HG02870 (cell line): ENCODE measurements at regions not wholly inside any gene's neighbourhood (a gene's known extent, or its start where the extent isn't known, plus 50 kb on each side); places are given as distances from the start of the nearest gene placed in this dataset.
A peak's percentile ranks its signal among the peaks of the same experiment; 100 is the strongest.

Source experiments
- ATAC-seq: cut with Tn5 transposase; IDR thresholded peaks from one replicate; pipeline ENCODE4 v1.9.1; 2021; ENCODE audit warnings: mild to moderate bottlenecking, moderate library complexity; ENCODE audit not compliant: unreplicated experiment

DNA sequence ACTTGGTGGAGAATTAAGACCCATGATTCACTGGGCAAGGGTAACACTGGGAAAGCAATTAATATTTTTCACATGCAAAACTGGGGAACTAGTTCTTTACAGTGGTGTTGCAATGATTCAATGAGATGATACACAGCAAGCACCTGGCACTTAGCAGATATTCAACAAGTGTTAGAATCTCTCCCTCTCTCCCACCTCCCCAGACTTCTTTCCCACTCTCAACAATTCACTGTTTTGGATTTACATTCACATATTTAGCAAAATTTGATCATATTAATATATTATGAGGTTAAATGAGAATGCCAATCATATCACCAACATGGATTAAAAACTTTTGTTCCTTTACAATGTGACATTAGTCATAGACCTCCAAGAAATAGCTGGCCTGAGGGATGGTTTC, 223.1 kb upstream of the GRIP1 start:
- no peak for ATAC-seq

DNA sequence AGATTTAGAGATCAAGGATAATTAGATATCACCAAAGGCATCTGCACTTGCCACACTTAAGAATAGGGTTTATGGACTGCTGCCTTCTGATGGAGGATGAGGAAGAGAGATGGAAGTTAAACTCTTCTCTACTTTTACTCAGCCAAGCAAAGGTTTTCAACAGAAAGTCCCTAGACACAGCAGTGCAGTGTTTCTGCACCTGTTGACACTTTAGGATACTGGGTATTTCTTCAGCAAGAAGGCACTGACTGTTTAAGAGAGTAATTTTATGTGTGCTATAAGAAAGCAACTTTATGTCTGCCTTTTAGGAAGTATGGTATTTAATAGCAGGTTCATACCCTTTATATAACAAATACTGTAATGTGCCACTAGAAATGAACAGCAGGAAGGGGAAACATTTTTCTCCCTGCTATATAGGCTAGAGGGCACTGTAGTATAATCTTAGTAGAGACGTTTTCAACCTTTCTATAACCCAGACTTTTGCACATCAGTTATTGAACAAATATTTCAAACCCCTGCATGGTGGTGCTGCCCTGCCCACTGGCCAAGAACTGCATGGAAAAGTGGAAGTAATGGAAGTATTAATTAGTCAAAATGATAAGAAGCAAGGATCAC, 225.0 kb upstream of the GRIP1 start:
- no peak for ATAC-seq

DNA sequence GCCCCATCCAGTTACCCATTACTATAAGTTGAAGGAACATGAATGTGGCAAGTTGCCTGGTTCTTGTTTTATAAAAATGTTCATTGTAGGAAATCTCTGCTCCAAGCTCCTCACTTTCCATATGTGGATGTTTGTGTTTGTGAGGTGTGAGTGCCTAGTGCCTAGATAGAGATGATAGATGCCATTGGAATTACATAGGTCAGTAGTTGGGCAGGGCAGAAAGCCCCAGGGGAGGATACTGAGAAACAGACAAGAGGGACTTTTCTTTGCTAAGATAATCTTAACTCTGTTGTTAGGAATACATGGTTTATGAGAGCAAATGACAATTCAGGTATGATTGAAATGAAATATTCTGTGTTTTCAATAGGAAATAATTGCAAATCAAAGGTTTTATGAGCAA, 226.3 kb upstream of the GRIP1 start:
- ATAC-seq: no peak

DNA sequence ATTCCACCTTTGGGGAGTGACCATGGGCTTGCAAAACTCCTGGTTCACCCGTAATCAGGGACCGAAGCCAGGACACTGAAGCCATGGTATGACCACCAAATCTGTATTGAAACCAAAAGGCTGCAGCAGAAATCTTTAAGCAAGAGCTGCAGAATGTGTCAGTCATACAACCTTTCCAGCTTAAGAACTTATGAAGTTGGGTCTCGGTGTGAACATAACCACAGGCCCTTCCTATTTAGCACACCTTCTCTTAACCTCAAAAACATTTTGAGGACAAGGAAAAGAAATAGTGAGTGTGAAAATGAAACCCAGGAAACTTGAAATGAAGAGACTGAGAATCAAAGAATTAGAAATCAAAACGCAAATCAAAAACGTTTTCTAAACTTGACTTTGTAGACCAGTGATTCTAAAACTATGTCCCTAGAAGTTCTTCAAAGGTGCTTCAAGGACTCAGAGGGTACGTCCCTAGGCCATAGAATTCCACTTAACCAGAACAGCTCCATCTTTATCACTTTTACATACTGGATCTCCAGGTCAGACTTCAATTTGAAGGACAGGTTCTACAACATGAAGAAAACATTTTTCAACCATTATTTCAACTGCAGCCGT, 231.6 kb upstream of the GRIP1 start:
- no peak for ATAC-seq

DNA sequence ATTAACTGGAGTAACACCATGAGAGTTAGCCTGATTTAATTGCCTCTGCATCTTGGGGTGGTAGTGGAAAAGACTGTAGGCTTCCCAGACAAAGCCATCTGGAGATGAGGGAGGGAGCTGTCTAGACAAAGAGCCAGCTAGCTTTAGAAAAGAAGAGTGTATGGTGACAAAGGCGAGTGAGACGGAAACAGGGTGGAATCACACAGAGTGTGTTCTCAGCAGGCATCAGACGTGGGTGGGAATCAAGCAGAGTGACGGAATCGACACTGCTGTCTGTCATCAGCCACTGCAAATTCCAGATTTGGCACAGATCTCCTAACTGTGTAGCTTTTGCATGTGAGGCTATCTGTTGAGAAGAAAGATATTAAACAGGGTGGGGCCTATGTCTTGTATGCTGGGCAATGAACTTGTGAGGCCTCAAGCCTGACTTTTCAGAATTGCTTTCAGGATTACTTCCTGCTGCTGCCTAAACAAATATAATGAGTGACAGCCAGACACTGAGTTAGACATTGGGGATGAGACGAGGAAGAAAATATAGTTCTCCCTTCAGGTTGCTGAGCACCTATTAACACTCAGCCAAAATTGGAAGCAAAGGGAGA, 236.5 kb upstream of the GRIP1 start:
- ATAC-seq: no peak

DNA sequence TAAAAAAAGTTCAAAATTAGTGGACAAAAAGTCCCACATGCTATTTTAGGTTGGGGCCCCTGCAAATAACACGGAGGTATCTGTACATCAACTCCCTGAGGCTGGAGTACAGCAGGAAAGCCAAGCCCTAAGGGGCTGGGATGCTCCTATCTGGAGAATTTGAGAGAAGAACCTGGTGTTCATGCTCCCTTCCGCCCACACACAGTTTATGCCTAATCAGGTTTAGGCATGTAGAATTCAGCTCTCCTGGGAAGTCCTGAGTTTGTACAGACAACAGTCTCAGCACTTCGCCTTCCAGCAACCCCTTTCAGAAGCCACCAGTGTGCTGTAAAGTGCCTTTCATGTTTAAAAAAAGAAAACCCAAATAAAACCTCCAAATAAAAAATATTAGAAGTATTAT, 237.3 kb upstream of the GRIP1 start:
- ATAC-seq: no peak

DNA sequence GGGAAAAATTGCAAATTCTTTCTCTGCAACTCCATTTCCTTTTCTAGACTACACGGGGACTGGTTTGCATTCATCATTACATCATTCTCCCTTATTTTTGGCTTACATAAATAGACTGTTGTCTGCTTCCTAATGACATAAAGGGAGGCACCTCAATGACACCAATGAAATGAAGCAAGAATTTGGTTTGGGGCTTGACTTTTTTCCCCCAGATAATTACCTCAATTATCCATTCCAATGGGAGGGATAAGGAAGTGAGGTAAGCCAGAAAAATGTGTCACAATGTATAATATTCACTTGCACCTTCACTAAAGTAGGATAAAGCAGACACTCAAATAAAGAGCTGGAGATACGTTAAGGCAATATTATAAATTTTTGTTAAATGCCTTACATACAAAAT, 240.6 kb upstream of the GRIP1 start:
- ATAC-seq: no peak

DNA sequence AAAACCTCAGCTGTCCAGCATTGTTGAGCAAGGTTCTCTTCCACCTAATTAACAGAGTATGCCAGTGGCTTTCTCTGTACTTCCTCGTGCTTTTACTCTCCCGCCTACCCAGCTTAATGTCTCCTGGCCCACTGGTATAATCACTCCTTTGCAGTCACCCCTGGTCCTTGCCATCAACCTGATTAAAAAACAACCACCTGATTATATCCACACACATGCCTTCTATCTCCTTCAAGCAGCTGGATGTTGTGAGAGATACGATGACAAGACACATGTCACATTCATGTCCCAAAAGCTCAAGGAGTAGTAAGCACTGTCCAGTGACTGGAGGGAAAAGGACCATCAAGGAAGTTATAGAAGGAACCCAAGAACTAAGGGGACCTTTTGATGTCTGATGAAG, 241.3 kb upstream of the GRIP1 start:
- ATAC-seq: no peak

DNA sequence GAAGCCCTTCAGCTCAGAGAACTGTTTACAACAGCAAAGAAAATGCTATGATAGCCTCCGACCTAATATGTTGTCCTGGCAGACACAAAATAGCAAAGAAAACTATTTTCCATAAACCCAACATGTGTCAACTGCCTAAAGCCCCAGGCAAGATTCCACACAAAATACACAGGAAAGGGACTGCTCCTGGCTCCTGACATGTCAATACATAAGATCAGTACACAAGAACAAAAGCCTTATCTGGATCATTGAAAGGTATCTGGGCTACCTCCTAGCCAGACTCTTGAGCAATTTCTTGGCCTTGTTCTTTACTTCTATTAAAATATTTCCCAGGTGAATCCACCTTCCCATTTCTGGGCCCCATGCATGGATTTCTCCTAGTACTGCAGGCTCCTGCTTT, 242.3 kb upstream of the GRIP1 start:
- no peak for ATAC-seq

DNA sequence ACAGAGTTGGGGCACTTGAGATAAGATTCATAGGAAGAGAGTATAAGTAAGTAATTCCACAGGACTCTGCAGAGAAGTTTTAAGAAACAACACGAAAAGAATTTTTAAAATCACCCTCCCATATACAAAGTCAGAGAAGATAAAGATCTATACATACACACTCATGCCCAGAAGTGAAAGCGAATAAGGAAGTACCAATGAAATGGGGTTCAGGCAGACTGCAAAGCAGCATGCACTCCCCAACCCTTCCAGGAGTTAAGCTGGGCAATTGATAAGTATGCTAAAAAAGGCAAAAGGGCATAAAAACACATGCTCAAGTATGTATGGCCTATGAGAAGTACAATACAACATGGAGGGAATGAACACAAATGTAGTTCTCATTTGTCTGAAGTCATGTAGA, 246.2 kb upstream of the GRIP1 start:
- ATAC-seq: no peak

DNA sequence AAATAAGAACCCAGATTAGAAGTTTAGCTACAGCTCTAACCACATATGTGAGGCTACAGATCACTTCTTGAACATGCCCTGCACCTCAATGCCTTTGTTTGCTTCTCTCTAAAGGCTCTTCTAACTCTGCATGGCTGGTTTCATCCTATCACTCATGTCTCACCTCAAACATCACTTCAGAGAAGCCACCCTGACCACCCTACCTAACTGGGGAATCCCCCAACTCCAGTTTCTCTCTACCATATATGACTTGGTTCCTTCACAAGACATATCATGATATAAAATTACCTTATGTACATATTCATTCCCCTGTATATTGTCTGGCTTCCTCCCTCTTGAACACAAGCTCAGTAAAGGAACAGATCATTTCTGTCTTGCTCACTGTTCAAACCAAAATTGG, 250.2 kb upstream of the GRIP1 start:
- ATAC-seq: peak; percentile 62

DNA sequence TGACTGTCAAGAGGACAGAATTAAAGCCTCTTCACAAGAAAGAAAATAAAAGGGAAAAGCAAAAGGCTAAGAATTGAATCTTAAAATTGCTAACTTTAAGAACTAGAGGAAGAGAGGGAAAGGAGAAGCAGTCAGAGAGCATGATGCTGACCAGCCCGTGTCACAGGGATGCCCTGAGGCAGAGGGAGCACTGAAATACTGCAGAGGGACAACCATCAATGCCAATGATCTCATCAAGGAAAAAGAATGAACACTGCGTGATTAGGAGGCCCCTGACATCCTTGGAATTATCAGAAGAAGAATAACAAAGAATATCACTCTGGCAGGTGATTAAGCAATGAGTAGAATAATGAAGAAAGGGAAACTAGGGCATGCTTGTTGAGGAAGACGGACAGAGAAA, 252.2 kb upstream of the GRIP1 start:
- no peak for ATAC-seq

DNA sequence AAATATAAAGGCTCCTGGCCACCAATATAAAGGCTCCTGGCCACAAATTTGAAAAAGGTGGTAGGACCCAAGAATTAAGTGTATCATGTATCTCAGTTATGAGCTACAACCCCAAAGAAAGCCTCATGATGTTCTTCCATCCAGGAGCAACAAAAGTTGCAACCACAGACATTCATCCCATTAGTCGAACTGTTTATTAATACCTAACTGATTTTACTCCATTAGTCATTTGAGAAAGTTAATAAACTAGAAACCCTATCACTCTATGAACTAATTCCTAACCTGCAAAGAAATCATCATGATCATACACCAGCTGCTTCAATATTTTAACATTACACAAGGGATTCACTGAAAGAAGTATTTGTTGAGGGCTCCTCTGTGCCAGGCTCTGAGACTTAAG, 253.2 kb upstream of the GRIP1 start:
- ATAC-seq: no peak

DNA sequence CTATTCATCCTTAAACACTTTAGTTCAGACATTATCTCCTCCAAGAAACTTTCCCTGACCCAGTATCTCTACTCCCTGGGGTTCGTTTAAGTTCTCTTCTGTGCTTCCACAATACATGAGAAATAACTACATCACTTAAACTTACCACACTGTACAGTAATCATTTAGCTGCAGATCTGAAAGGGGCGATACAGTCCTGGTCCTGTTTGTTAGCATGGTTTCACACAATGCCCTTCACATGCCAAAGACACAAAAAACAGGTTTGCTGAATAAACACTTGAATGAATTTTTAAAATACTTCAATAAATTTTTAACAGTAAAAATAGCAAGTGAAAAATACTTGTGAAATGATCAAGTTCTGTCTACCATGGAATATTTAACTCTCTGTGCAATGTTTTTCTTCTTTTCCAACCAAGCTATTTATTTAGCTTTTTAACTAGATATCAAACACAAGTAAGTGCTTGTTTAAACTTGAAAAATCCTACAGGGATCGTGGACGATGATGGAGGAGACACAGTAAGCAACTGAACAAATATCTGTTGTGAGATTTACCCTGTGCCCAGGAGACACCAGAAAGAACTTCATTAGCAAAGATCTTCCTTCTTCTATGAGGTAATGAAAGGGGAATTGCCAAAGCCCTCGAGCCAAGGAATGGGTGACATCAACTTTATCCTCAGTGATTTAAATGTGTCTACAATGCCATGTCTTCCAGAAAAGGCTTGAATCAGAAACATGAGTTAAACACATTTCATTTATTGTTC, 255.6 kb upstream of the GRIP1 start:
- ATAC-seq: no peak

DNA sequence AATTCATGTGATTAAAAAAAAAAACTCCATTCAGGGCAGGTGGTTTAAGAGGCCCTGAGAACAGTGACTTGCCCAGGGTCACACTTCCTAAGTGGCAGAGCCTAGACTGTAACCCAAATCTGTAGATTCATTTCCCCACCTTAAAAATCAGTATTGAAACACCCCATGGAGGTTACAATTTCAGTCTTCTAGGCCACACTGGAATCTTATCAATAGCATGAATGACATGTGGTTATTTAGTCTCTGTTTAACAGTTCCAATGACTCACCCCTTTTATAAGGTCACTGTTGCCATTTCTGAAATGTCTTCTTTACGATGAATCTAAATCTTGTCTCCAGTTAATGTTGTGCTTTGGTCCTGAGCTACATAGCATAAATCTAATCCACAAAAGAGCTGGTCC, 262.3 kb upstream of the GRIP1 start:
- no peak for ATAC-seq

DNA sequence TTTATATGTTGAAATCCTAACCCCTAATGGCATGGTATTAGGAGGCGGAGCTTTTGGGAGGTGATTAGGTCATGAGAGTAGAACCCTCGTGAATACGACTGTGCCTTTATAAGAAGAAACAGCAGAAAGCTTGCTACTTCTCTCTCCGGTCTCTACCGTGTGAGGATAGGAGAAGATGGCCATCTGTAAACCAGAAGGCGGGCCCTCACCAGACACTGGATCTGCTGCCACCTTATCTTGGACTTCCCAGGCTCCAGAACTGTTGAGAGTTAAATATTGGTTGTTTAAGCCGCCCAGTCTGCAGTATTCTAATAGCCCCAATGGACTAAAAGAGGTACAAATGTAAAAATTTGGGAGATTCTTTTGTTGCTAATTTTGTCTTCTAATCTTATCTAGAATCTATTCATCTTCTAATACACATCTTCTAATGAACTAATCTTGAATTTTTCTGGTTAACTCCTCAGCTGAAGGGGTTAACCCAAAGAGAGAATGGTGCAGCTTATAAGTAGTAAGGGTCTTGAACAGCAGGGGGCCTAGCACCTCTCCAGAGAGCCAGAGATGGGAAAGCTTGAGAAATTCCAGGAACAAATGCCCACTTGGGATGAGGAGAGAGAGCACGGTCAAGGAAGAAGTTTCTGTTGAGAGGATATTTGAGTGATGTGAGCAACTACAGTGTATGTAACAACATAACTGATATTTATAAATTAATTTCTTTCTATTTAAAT, 264.0 kb upstream of the GRIP1 start:
- no peak for ATAC-seq

DNA sequence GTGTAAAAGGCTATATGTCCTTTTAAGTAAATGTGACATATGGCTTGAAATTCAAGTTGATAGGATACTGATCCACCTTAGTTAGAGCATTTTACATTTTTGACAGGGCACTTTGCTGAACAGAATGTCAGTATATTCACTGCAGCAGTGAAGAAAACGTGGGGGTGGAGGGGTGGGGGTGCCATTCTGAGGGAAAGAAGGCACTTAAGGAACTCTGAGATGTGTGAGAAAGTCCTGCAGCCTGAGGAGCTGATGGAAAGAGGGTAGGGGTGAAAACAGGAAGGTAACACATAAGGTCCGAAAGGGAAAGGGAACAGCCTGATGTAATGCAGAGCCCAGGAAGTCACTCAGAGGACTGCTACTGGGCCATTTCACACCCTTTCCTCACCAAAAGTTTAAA, 265.5 kb upstream of the GRIP1 start:
- no peak for ATAC-seq

DNA sequence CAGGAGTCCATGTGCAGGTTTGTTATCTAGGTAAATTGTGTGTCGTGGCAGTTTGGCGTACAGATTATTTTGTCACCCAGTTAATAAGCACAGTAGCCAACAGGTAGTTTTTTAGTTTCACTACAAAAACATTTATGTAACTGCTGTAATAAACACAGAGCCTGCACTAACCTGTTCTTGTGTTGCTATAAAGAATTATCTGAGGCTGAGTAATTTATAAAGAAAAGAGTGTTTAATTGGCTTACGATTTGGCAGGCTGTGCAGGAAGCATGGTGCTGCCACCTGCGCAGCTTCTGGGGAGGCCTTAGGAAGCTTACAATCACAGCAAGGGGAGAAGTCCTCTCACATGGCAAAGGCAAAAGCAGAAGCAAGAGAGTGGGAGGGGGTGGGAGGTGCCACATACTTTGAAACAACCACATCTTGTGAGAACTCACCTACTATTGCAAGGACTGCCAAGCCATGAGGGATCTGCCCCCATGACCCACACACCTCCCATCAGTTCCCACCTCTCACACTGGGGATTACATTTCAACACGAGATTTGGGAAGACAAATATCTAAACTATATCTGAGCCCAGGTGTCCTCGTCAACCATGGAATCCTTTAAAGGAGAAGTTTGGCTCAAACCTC, 266.4 kb upstream of the GRIP1 start:
- no peak for ATAC-seq

DNA sequence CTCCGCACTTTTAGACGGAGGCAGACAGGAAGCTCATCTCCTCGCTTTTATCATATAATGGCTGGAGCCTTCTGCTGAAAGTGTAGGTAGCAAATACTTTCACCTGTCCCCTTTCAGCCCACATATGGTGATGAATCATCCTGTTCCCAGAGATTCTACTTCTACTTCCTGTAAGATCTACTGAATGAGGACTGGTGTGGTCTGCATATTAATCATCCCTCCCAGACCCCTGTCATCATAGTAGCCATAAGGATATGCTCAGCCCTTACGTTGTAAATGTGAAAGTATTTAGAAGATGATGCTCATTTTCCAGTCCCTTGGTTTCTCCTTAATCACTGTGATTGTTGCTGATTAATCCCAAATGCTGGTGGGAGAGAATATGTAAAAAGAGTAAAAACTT, 268.2 kb upstream of the GRIP1 start:
- ATAC-seq: no peak

DNA sequence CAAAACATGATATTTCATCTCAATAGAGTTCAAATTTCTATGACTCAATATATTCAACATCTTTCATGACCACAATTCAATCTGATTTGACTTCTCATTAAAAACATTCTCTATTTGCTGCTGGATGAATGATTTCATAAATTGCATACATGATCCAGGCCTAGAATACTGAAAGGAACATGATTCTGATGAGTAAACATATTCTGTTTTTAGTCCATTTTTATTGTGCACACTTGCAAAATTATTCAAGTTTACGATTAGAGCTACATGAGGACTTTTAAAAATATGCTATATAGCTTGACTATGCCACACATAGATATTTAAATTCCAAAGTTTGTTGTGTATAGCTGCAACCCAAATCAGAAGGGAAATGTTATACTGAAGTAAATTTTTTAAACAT, 273.8 kb upstream of the GRIP1 start:
- ATAC-seq: no peak

DNA sequence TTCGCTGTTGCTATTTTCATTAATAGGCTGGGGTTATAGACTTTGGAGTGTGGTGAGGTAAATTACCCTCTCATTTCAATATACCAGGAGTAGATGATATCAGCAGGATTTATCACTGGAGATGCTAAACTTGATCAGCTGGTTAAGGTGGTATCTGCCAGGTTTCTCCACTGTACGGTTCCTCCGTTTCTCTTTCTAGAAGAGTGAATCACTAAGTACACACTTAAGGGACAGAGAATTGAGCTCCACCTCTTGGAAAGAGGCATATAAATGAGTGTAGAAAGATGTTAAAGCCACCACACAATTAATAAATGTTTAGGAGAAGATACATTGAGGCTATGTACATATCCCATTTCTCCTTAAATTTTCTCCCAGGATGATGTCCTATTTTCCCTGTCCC, 277.4 kb upstream of the GRIP1 start:
- ATAC-seq: no peak
